H9 (cell line): ENCODE measurements at regions not wholly inside any gene's neighbourhood (a gene's known extent, or its start where the extent isn't known, plus 50 kb on each side); places are given as distances from the start of the nearest gene placed in this dataset.

Experiments
- DNase-seq: peaks from one replicate; pipeline ENCODE4 v3.0.0-alpha.2; 2017
- H2AFZ ChIP-seq: one replicate; pipeline ENCODE4 v1.6.1; 2013; ENCODE audit warnings: mild to moderate bottlenecking, low read length, control low read depth, moderate library complexity
- H2AK5ac ChIP-seq: 2 replicates; pipeline ENCODE4 v1.6.1; 2013; ENCODE audit warnings: low read length, control low read depth, mixed read lengths; ENCODE audit not compliant: insufficient read length
- H2BK120ac ChIP-seq: one replicate; pipeline ENCODE4 v1.6.1; 2013; ENCODE audit warnings: low read depth, mild to moderate bottlenecking, low read length, control low read depth, inconsistent platforms; ENCODE audit not compliant: poor library complexity, severe bottlenecking
- H2BK12ac ChIP-seq: 2 replicates; pipeline ENCODE4 v1.6.1; 2013; ENCODE audit warnings: low read length, control low read depth, mixed read lengths, low read depth; ENCODE audit not compliant: insufficient read length
- H2BK15ac ChIP-seq: 2 replicates; pipeline ENCODE4 v1.6.1; 2013; ENCODE audit warnings: low read depth, low read length, control low read depth
- H2BK20ac ChIP-seq: one replicate; pipeline ENCODE4 v1.6.1; 2013; ENCODE audit warnings: low read depth, mild to moderate bottlenecking, low read length, control low read depth, inconsistent platforms; ENCODE audit not compliant: poor library complexity, severe bottlenecking
- H2BK5ac ChIP-seq: 2 replicates; pipeline ENCODE4 v1.6.1; 2013; ENCODE audit warnings: low read length, control low read depth, mixed read lengths; ENCODE audit not compliant: insufficient read length
- H3K14ac ChIP-seq: 2 replicates; pipeline ENCODE4 v1.6.1; 2013; ENCODE audit warnings: low read length, control low read depth; ENCODE audit not compliant: insufficient read depth
- H3K18ac ChIP-seq: 2 replicates; pipeline ENCODE4 v1.6.1; 2013; ENCODE audit warnings: low read depth, mild to moderate bottlenecking, mixed read lengths, low read length, control low read depth; ENCODE audit not compliant: insufficient read length
- H3K23ac ChIP-seq: 2 replicates; pipeline ENCODE4 v1.6.1; 2013; ENCODE audit warnings: low read length, control low read depth, mixed read lengths, low read depth; ENCODE audit not compliant: insufficient read length
- H3K23me2 ChIP-seq: 2 replicates; pipeline ENCODE4 v1.6.1; 2013; ENCODE audit warnings: low read depth, mild to moderate bottlenecking, mixed read lengths, low read length, control low read depth; ENCODE audit not compliant: insufficient read length, poor library complexity, severe bottlenecking
- H3K27ac ChIP-seq: 2 replicates; pipeline ENCODE4 v1.5.1; 2013; ENCODE audit warnings: low read length, control low read depth, mixed read lengths, low read depth; ENCODE audit not compliant: insufficient read length
- H3K27me3 ChIP-seq: 2 replicates; pipeline ENCODE4 v1.6.1; 2013; ENCODE audit warnings: low read length, control low read depth, inconsistent platforms; ENCODE audit not compliant: insufficient read depth
- H3K4ac ChIP-seq: 2 replicates; pipeline ENCODE4 v1.6.1; 2013; ENCODE audit warnings: low read depth, mild to moderate bottlenecking, control low read depth, inconsistent platforms, low read length, moderate library complexity
- H3K4me1 ChIP-seq: 2 replicates; pipeline ENCODE4 v1.6.1; 2013; ENCODE audit warnings: low read length, control low read depth, inconsistent platforms; ENCODE audit not compliant: insufficient read depth
- H3K4me2 ChIP-seq: 2 replicates; pipeline ENCODE4 v1.6.1; 2013; ENCODE audit warnings: low read length, control low read depth, mixed read lengths; ENCODE audit not compliant: insufficient read length, insufficient read depth
- H3K56ac ChIP-seq: 2 replicates; pipeline ENCODE4 v1.6.1; 2013; ENCODE audit warnings: low read depth, mild to moderate bottlenecking, mixed read lengths, low read length, control low read depth; ENCODE audit not compliant: insufficient read length
- H3K79me1 ChIP-seq: 2 replicates; pipeline ENCODE4 v1.6.1; 2013; ENCODE audit warnings: low read depth, mild to moderate bottlenecking, moderate library complexity, low read length, control low read depth, inconsistent platforms; ENCODE audit not compliant: insufficient read depth, poor library complexity, severe bottlenecking
- H3K79me2 ChIP-seq: 2 replicates; pipeline ENCODE4 v1.6.1; 2013; ENCODE audit warnings: low read length, control low read depth, inconsistent platforms; ENCODE audit not compliant: insufficient read depth
- H3K9ac ChIP-seq: 2 replicates; pipeline ENCODE4 v1.6.1; 2013; ENCODE audit warnings: low read length, control low read depth, mixed read lengths; ENCODE audit not compliant: insufficient read length; ENCODE audit errors: extremely low read depth
- H3K9me3 ChIP-seq: one replicate; pipeline ENCODE4 v1.6.1; 2013; ENCODE audit warnings: low read depth, low read length, inconsistent platforms; ENCODE audit not compliant: control insufficient read depth
- H3T11ph ChIP-seq: one replicate; pipeline ENCODE4 v1.6.1; 2013; ENCODE audit warnings: mild to moderate bottlenecking, low read length, control low read depth, inconsistent platforms
- H4K20me1 ChIP-seq: one replicate; pipeline ENCODE4 v1.6.1; 2013; ENCODE audit not compliant: control insufficient read depth, insufficient read length, insufficient read depth
- H4K5ac ChIP-seq: 2 replicates; pipeline ENCODE4 v1.6.1; 2013; ENCODE audit warnings: low read depth, mild to moderate bottlenecking, mixed read lengths, low read length, control low read depth; ENCODE audit not compliant: insufficient read length
- H4K8ac ChIP-seq: replicated peaks from 2 replicates; pipeline ENCODE4 v1.6.1; 2013; ENCODE audit warnings: low read length, control low read depth, mixed read lengths, low read depth; ENCODE audit not compliant: insufficient read length
- H4K91ac ChIP-seq: 2 replicates; pipeline ENCODE4 v1.6.1; 2013; ENCODE audit warnings: low read depth, mild to moderate bottlenecking, moderate library complexity, mixed read lengths, low read length, control low read depth; ENCODE audit not compliant: insufficient read length
- H3K27ac Mint-ChIP-seq, 3 experiments: 2 replicates in 2 of 3; 3 replicates in 1 of 3; pipeline ENCODE4 v1.8.0; 2020 to 2021; ENCODE audit warnings: mixed read lengths in 3 of 3, mild to moderate bottlenecking in 1 of 3, moderate library complexity in 1 of 3
- H3K27me3 Mint-ChIP-seq: 2 replicates; pipeline ENCODE4 v1.8.0; 2021; ENCODE audit warnings: low read depth, mild to moderate bottlenecking, moderate library complexity, mixed read lengths
- H3K36me3 Mint-ChIP-seq, 3 experiments: 2 replicates in 2 of 3; 3 replicates in 1 of 3; pipeline ENCODE4 v1.8.0; 2020 to 2021; ENCODE audit warnings: low read depth in 3 of 3, mixed read lengths in 3 of 3; ENCODE audit not compliant: insufficient read depth in 1 of 3
- H3K4me1 Mint-ChIP-seq, 2 experiments: 2 replicates each; pipeline ENCODE4 v1.8.0; 2020; ENCODE audit warnings: mixed read lengths in 2 of 2
- H3K4me3 Mint-ChIP-seq, 2 experiments: 2 replicates in 1 of 2; 3 replicates in 1 of 2; pipeline ENCODE4 v1.8.0; 2020 to 2021; ENCODE audit warnings: mild to moderate bottlenecking in 2 of 2, mixed read lengths in 2 of 2, moderate library complexity in 1 of 2
- H3K9me3 Mint-ChIP-seq, 2 experiments: 2 replicates in 1 of 2; 3 replicates in 1 of 2; pipeline ENCODE4 v1.8.0; 2020; ENCODE audit warnings: mild to moderate bottlenecking in 2 of 2, mixed read lengths in 2 of 2, moderate library complexity in 1 of 2
- CTCF ChIP-seq: fragments of 200-600 bp; sonication (generic); conservative IDR thresholded peaks from 3 replicates; pipeline ENCODE4 v1.8.0; 2021; ENCODE audit warnings: antibody characterized with exemption, mild to moderate bottlenecking
- WGBS: extraction: QIAGEN DNeasy Blood & Tissue Kit; methylation state at CpG from one replicate; pipeline ENCODE4 v1.1.7; 2013; ENCODE audit warnings: missing lambda C conversion rate, low lambda C conversion rate, mixed read lengths; ENCODE audit not compliant: insufficient read length; ENCODE audit errors: extremely low coverage; 5-methylcytosine and 5-hydroxymethylcytosine counted together

- H3K9me3 Mint-ChIP-seq: peaks cover 36 to 46% of the 10 kb centered on the region in 2 experiments
- Histone ChIP-seq H4K20me1 (no peaks in the 10 kb centered on the region), H3K4me2 (no peak overlapping the region), H3K56ac (no peak overlapping the region), H3K27me3 (no peaks in the 10 kb centered on the region), H3K14ac (no peak overlapping the region), H4K8ac (no peak overlapping the region), H2AFZ (no peak overlapping the region), H2AK5ac (no peak overlapping the region), H3K23ac (no peak overlapping the region), H2BK120ac (no peak overlapping the region), H3K4ac (no peak overlapping the region), H2BK5ac (no peak overlapping the region), H2BK15ac (no peak overlapping the region), H2BK12ac (no peak overlapping the region), H4K91ac (no peak overlapping the region), H3K18ac (no peak overlapping the region), H4K5ac (no peak overlapping the region), H3K79me1 (no peaks in the 10 kb centered on the region), H3K9me3 (peaks cover 18% of the 10 kb centered on the region), H3K23me2 (no peaks in the 10 kb centered on the region), H3T11ph (no peak overlapping the region), H2BK20ac (no peak overlapping the region), H3K27ac (no peak overlapping the region), H3K9ac (no peak overlapping the region), H3K4me1 (no peaks in the 10 kb centered on the region), H3K79me2 (no peaks in the 10 kb centered on the region)
- H3K4me1 Mint-ChIP-seq: no peaks in the 10 kb centered on the region
- H3K36me3 Mint-ChIP-seq: peaks cover 8 to 38% (median 14%) of the 10 kb centered on the region in 3 experiments
- no peak overlapping the region for H3K27ac Mint-ChIP-seq
- TF ChIP-seq CTCF: no peak
- H3K4me3 Mint-ChIP-seq: no peak overlapping the region
- no peak for DNase-seq
- WGBS: no CpG with 5 or more reads among the region's 1 CpG
- H3K27me3 Mint-ChIP-seq: 0 out of 2 replicates have a peak, but pooled peaks cover 1% of the 10 kb centered on the region
These were observed 341.4 kb upstream of the INTU start for GRCh38 chr4:127291316-127291715.
